ENCODE measurements at regions not wholly inside any gene's neighbourhood (a gene's known extent, or its start where the extent isn't known, plus 50 kb on each side); places are given as distances from the start of the nearest gene placed in this dataset.

GRCh38 chr16:49194537-49195236 is 87.0 kb downstream of the CBLN1 start:
- TF ChIP-seq CTCF (IDR thresholded peaks at IDR 0.05) (no peak), POLR2A (IDR thresholded peaks at IDR 0.05) (no peak)

Measured in ovary (tissue), 3 donors.